Fibroblast of skin of scalp (primary cell): ENCODE measurements at regions not wholly inside any gene's neighbourhood (a gene's known extent, or its start where the extent isn't known, plus 50 kb on each side); places are given as distances from the start of the nearest gene placed in this dataset.

ENCODE experiments used
- DNase-seq: peaks from one replicate; pipeline ENCODE4 v3.0.0-alpha.2; 2013

DNA sequence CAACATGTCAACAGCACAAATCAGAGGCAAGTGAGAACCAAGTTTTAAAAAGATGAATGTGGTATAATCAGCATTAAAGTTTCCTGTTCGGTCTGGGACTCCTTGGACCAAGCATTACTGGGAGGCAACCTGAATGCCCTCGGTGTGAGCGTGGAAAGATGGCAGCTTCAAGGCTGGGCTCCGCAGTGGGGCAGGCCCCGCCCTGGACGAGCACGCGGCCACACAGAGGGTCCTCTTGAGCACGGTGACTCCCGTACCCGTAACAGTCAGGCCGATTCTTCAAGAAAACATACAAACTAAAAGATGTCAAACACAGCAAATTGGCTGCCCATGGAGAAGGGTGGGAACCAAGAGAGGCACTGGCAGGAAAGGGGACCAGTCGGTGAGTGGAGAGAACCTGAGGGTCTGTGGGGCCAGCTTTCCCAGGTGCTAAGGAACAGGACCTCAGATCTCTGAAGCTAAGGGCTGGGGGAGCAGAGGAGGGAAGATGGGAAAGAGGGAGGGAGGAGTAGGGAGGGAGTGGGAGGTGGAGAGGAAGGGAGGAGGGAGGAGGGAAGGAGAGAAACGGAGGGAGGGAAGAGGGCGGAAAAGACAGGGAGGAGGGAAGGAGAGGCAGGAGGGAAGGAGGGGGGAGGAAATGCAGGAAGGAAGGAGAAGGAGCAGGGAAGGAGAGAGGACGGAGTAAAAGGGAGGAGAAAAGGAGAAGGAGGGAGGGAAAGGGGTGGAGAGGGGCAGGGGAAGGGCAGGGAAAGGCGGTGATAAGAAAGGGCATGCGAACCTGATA, 71.2 kb upstream of the FAM20C start:
- no peak for DNase-seq

DNA sequence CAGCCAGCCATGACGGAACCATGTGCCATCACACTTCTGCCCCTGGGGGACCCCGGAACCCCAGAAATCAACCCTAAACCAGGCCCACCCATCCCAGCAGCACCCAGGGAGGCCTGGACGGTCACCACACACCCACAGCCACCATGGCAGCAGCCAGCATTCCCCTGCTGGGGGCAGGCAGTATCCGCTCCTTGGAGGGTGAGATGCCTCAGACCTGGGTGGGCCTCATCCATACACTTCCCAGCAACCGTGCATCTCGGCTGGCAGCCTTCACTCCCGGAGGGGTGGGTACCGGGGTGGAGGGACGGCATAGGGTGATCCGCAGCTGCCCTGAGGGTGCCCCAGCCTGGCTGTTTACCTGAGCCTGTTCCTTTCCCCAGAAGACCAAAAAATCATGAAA, 69.1 kb upstream of the FAM20C start:
- DNase-seq, result no peak

- DNase-seq, result no peak
Observed at GRCh38 chr7:124130-124949, 68.0 kb upstream of the FAM20C start.

DNA sequence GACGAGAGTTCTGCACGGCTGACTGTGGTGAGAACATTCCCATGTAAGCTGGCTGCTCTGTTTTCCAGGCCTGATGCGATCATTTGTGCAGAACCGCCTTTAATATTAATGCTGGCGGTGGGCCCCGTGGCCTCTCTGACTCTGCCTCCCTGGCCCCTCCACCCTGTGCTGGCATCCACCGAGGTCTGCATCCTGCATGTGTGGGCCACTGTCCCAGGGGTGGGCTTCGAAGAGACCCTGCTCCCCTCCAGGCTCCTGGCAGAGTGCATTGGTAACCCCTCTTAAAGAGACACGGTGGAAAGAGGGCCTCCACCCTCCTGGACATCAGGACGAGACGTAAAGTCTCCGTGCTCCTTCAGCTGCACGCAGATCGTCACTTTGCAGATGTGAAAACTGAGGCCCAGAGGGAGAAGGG, 67.3 kb upstream of the FAM20C start:
- DNase-seq, result no peak

- DNase-seq, result no peak
Observed at GRCh38 chr7:125661-126060, 66.7 kb upstream of the FAM20C start.

- no peak for DNase-seq
Observed at GRCh38 chr7:126368-126767, 66.0 kb upstream of the FAM20C start.

GRCh38 chr7:127064-127598, 65.2 kb upstream of the FAM20C start:
- no peak for DNase-seq

DNA sequence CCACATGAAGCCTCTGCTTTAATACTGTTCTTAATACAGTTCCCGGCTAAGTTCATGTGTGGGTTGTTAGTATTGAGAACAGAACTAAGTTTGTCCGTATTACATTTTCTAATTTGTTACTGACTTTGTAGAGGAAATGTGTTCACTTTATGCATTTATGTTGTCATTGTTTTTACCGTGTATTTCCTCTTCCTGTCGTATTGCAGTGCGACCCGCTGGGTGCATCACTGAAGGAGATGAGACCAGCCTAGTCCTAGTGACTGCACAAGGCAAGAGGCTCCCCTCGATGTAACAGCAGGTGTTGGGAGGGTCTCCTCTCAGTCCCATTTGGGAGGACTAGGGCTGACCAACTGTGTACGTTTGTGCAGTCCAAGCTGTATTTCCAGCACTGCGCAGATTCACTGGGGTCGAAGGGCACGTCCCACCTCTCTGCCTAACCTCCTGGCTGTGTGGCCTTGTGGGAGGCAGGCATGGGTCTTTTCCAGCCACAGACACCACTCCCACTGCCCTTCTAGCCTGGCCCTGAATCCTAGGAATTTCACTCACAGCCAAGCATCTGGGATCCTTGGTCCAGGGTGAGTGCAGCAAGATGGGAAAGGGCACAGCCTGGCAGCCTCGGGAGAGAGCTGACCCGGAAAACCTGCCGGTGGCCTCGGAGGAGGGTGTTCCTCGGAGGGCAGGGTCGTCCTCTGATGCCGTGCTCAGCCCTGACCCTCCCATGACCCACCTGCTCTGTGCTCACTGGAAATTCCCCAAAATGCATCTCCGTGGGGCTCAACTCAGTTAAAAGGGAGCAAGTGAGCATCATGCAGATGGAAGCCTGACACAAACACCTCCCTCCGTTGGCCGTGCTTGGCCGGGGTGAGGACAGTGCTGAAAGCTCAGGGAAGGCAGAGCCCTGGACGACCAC, 63.9 kb upstream of the FAM20C start:
- no peak for DNase-seq

- DNase-seq, result peak; percentile 45
Observed at GRCh38 chr7:129366-130221, 62.8 kb upstream of the FAM20C start.

- no peak for DNase-seq
Observed at GRCh38 chr7:130222-130572, 62.2 kb upstream of the FAM20C start.

DNA sequence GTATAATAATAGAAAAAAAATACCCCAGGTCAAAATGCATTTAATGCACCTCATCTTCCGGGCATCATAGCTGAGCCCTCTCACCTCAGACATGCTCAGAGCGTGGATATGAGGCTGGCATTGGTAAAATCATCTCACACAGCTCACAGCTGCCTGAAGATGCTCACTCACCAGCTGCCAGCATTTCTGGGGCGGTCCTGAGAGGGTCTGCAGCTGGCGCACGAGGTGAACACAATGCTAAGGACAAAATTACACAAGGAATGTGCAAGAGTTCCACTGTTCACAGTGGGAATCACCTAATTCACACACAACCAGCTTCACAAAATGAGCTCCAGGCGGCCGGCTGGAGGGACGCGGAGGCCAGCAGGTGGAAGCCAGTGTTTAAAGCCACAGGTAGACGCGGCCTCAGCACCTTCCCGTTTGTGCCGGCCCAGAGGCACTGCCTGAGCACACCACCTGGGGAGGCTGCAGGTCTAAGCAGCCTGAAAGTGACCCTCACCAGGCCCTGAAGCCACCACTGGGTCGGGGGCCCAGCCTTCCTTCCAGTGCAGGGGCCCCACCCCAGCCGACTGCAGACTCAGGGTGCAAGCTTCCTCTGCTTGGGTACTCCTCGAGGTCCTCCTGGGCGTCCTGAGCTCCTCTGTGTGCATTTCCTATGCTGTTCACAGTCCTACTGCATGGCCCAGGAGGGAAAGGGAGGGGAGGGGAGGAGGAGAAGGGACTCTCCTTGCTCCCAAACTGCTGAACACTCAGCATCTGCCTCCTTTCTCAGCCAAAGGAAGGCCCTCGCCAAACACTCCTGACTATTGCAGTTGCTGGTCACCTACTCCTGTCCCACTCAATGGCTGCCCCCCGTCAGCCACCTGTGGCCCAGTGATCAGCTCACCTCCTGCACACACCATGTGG, 61.2 kb upstream of the FAM20C start:
- no peak for DNase-seq

DNA sequence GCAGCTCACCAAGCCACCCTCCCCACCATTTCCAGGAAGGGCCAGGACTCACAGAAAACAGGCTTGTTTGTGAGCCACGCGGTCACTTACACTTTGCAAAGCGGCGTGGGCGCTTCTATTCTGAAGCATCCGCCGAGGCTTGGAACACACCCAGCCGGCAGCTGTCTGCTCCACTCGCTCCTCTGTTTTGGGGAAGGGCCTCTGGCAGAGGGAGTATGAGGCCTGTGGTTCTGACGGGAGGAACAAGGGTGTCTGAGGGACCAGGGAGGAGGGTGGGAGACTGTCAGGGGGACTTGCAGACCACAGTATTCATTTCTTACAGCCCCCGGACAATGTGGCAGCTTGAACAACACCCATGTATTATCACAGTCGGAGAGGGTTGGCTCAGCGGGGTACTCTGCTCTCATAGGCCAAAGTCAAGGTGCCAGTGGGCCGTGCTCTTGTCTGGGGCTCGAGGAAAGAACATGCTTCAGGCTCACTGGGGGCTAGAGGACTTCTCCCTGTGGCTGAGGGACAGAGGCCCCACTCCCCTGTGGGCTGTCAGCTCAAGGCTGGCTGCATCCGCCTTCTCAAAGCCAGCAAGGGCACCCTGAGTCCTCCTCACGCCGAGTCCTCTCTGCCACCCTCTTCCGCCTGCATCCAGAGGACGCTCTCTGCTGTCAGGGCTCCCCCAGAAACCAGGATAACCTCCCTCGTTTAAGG, 60.4 kb upstream of the FAM20C start:
- no peak for DNase-seq

- no peak for DNase-seq
Observed at GRCh38 chr7:132899-133298, 59.5 kb upstream of the FAM20C start.

GRCh38 chr7:133470-133869, 58.9 kb upstream of the FAM20C start:
- no peak for DNase-seq

GRCh38 chr7:134029-134428, 58.3 kb upstream of the FAM20C start:
- no peak for DNase-seq

GRCh38 chr7:134561-135256, 57.7 kb upstream of the FAM20C start:
- no peak for DNase-seq

GRCh38 chr7:135257-135653, 57.1 kb upstream of the FAM20C start:
- DNase-seq, result no peak

- no peak for DNase-seq
Observed at GRCh38 chr7:135731-136645, 56.4 kb upstream of the FAM20C start.
